ENCODE measurements at regions not wholly inside any gene's neighbourhood (a gene's known extent, or its start where the extent isn't known, plus 50 kb on each side); places are given as distances from the start of the nearest gene placed in this dataset.

- no peaks in the 10 kb centered on the region for H3K79me2 ChIP-seq (ENCODE audit: low read length)
- H3K9me3 ChIP-seq (ENCODE audit: low read length): no peaks in the 10 kb centered on the region
- H3K27me3 ChIP-seq (ENCODE audit: low read length): no peaks in the 10 kb centered on the region
- no peaks in the 10 kb centered on the region for H4K20me1 ChIP-seq (ENCODE audit: insufficient read depth, low read depth, low read length)
- H3K36me3 ChIP-seq (ENCODE audit: insufficient read depth, low read length): no peaks in the 10 kb centered on the region
- H3K9me2 ChIP-seq (replicated peaks; ENCODE audit: insufficient read depth, low read length): no peaks in the 10 kb centered on the region
- no peak overlapping the region for H3K9ac ChIP-seq (ENCODE audit: low read length)
- no peak for DNase-seq
- no peak overlapping the region for H2AFZ ChIP-seq (ENCODE audit: low read length)
- no peaks in the 10 kb centered on the region for H3K4me1 ChIP-seq (ENCODE audit: low read length)
- no peak overlapping the region for H3K4me3 ChIP-seq (ENCODE audit: low read length)
- no peak overlapping the region for H3K27ac ChIP-seq (ENCODE audit: low read length)
- H3K4me2 ChIP-seq (ENCODE audit: low read depth, low read length, poor library complexity, severe bottlenecking): no peak overlapping the region
Measured at GRCh38 chr5:130875656-130876055, 289.4 kb downstream of the HINT1 start.

DNA sequence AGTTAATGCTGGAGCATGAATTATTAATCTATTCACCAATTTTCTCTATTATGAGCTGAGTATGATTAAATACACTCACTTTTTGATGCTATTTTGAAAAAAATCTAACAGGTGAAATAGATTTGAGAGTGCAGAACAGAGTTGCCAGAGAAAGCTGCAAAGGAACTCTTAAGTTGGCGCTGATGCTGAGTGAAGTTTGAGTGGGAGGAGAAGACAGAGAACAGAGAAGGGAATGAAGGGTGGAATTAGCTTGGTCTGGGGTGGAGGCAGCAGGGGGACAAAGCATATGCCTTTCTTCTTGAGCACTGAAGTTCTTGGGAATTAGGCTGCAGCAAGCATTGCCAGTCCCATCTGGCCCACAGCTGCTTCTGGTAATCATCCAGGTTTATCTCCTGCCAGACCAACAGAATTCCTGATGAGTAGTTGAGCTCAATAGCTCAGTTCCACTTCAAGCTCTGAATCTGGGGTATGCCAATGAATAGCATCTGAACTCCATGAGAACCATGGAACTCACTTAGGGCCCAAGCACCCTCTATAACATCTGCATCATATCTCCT, 290.1 kb downstream of the HINT1 start:
- no peak overlapping the region for H3K27ac ChIP-seq (ENCODE audit: low read length)
- no peaks in the 10 kb centered on the region for H3K27me3 ChIP-seq (ENCODE audit: low read length)
- H3K36me3 ChIP-seq (ENCODE audit: insufficient read depth, low read length): no peaks in the 10 kb centered on the region
- H3K9ac ChIP-seq (ENCODE audit: low read length): no peak overlapping the region
- no peak overlapping the region for H3K4me2 ChIP-seq (ENCODE audit: low read depth, low read length, poor library complexity, severe bottlenecking)
- H2AFZ ChIP-seq (ENCODE audit: low read length): no peak overlapping the region
- no peak overlapping the region for H3K4me3 ChIP-seq (ENCODE audit: low read length)
- no peak for DNase-seq
- no peaks in the 10 kb centered on the region for H3K4me1 ChIP-seq (ENCODE audit: low read length)
- H3K9me2 ChIP-seq (replicated peaks; ENCODE audit: insufficient read depth, low read length): no peaks in the 10 kb centered on the region
- no peaks in the 10 kb centered on the region for H3K79me2 ChIP-seq (ENCODE audit: low read length)
- no peaks in the 10 kb centered on the region for H4K20me1 ChIP-seq (ENCODE audit: insufficient read depth, low read depth, low read length)
- H3K9me3 ChIP-seq (ENCODE audit: low read length): no peaks in the 10 kb centered on the region

- Histone ChIP-seq H3K9me2 (replicated peaks; ENCODE audit: insufficient read depth, low read length) (no peaks in the 10 kb centered on the region), H3K9ac (ENCODE audit: low read length) (no peak overlapping the region), H3K4me1 (ENCODE audit: low read length) (no peaks in the 10 kb centered on the region), H4K20me1 (ENCODE audit: insufficient read depth, low read depth, low read length) (no peaks in the 10 kb centered on the region), H3K4me2 (ENCODE audit: low read depth, low read length, poor library complexity, severe bottlenecking) (no peak overlapping the region), H3K4me3 (ENCODE audit: low read length) (no peak overlapping the region), H3K27me3 (ENCODE audit: low read length) (no peaks in the 10 kb centered on the region), H3K36me3 (ENCODE audit: insufficient read depth, low read length) (no peaks in the 10 kb centered on the region), H3K27ac (ENCODE audit: low read length) (no peak overlapping the region), H3K79me2 (ENCODE audit: low read length) (no peaks in the 10 kb centered on the region), H3K9me3 (ENCODE audit: low read length) (no peaks in the 10 kb centered on the region), H2AFZ (ENCODE audit: low read length) (no peak overlapping the region)
- DNase-seq: peak; percentile 80
Measured at GRCh38 chr5:130871346-130872086, 293.5 kb downstream of the HINT1 start.

DNA sequence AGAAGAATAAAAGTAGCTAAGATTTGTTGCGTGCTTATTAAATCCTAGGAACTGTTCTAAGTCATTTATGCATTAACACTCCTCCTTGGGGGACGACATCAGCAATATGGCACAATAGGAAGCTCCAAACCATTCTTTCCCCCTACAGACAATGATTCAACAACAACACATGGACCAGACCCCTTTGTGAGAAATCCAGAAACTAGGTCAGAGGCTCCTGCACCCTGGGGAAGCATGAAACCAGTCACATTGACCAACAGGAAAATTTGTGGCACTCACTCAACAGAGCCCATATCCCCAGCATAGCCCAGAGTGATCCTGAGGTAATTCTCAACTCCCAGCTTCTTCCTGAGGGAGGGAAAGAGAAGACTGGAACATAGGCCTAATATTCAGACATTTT, 294.4 kb downstream of the HINT1 start:
- Histone ChIP-seq H3K27me3 (ENCODE audit: low read length) (no peaks in the 10 kb centered on the region), H3K4me2 (ENCODE audit: low read depth, low read length, poor library complexity, severe bottlenecking) (no peak overlapping the region), H3K9ac (ENCODE audit: low read length) (no peak overlapping the region), H3K9me3 (ENCODE audit: low read length) (no peaks in the 10 kb centered on the region), H3K4me1 (ENCODE audit: low read length) (no peaks in the 10 kb centered on the region), H3K79me2 (ENCODE audit: low read length) (no peaks in the 10 kb centered on the region), H3K27ac (ENCODE audit: low read length) (no peak overlapping the region), H2AFZ (ENCODE audit: low read length) (no peak overlapping the region), H3K4me3 (ENCODE audit: low read length) (no peak overlapping the region), H3K36me3 (ENCODE audit: insufficient read depth, low read length) (no peaks in the 10 kb centered on the region), H4K20me1 (ENCODE audit: insufficient read depth, low read depth, low read length) (no peaks in the 10 kb centered on the region), H3K9me2 (replicated peaks; ENCODE audit: insufficient read depth, low read length) (no peaks in the 10 kb centered on the region)
- no peak for DNase-seq

DNA sequence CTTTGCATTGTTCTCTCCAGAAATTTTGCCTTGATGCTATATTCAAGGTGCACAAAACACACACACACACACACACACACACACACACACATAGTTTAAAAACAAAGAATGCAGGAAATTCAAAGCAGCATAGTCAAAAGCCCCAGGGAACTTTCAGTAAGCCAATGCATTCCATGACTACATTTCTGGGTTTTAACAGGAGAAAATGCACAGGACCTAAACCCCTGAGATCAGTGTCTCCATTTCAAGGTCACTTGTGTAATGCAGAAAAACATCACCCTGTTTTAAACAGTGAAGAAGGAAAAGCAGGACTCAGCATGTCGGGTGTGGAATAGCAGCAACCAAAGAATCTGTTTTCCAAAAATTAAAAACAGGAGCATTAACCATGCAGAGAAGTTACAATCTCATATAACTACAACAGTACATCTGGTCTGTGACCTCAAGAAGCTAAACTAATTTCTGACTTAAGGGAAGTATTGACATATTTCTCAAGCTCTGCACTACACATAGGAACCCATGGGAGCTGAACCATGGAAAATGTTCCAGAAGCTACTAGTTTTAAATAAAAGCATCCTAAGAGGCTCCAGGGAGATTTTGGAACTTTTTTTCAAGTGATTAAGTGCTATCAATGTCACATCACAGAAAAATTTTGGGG, 296.7 kb downstream of the HINT1 start:
- H3K27me3 ChIP-seq (ENCODE audit: low read length): no peaks in the 10 kb centered on the region
- no peaks in the 10 kb centered on the region for H3K79me2 ChIP-seq (ENCODE audit: low read length)
- no peaks in the 10 kb centered on the region for H3K4me1 ChIP-seq (ENCODE audit: low read length)
- H3K9me2 ChIP-seq (replicated peaks; ENCODE audit: insufficient read depth, low read length): no peaks in the 10 kb centered on the region
- no peak overlapping the region for H3K9ac ChIP-seq (ENCODE audit: low read length)
- H2AFZ ChIP-seq (ENCODE audit: low read length): no peak overlapping the region
- no peak for DNase-seq
- H3K4me3 ChIP-seq (ENCODE audit: low read length): no peak overlapping the region
- H3K4me2 ChIP-seq (ENCODE audit: low read depth, low read length, poor library complexity, severe bottlenecking): no peak overlapping the region
- no peaks in the 10 kb centered on the region for H4K20me1 ChIP-seq (ENCODE audit: insufficient read depth, low read depth, low read length)
- no peaks in the 10 kb centered on the region for H3K9me3 ChIP-seq (ENCODE audit: low read length)
- no peaks in the 10 kb centered on the region for H3K36me3 ChIP-seq (ENCODE audit: insufficient read depth, low read length)
- no peak overlapping the region for H3K27ac ChIP-seq (ENCODE audit: low read length)

- DNase-seq: no peak
- Histone ChIP-seq H3K36me3 (ENCODE audit: insufficient read depth, low read length) (no peaks in the 10 kb centered on the region), H3K9me3 (ENCODE audit: low read length) (no peaks in the 10 kb centered on the region), H3K4me3 (ENCODE audit: low read length) (no peak overlapping the region), H3K27ac (ENCODE audit: low read length) (no peak overlapping the region), H3K27me3 (ENCODE audit: low read length) (peaks cover 4% of the 10 kb centered on the region; the same call in 1 of the 2 replicates), H4K20me1 (ENCODE audit: insufficient read depth, low read depth, low read length) (no peaks in the 10 kb centered on the region), H2AFZ (ENCODE audit: low read length) (no peak overlapping the region), H3K4me1 (ENCODE audit: low read length) (peaks cover 8% of the 10 kb centered on the region; the same call in 1 of the 2 replicates), H3K9me2 (replicated peaks; ENCODE audit: insufficient read depth, low read length) (no peaks in the 10 kb centered on the region), H3K9ac (ENCODE audit: low read length) (no peak overlapping the region), H3K4me2 (ENCODE audit: low read depth, low read length, poor library complexity, severe bottlenecking) (no peak overlapping the region), H3K79me2 (ENCODE audit: low read length) (no peaks in the 10 kb centered on the region)
Measured at GRCh38 chr5:130845049-130845765, 319.8 kb downstream of the HINT1 start.

DNA sequence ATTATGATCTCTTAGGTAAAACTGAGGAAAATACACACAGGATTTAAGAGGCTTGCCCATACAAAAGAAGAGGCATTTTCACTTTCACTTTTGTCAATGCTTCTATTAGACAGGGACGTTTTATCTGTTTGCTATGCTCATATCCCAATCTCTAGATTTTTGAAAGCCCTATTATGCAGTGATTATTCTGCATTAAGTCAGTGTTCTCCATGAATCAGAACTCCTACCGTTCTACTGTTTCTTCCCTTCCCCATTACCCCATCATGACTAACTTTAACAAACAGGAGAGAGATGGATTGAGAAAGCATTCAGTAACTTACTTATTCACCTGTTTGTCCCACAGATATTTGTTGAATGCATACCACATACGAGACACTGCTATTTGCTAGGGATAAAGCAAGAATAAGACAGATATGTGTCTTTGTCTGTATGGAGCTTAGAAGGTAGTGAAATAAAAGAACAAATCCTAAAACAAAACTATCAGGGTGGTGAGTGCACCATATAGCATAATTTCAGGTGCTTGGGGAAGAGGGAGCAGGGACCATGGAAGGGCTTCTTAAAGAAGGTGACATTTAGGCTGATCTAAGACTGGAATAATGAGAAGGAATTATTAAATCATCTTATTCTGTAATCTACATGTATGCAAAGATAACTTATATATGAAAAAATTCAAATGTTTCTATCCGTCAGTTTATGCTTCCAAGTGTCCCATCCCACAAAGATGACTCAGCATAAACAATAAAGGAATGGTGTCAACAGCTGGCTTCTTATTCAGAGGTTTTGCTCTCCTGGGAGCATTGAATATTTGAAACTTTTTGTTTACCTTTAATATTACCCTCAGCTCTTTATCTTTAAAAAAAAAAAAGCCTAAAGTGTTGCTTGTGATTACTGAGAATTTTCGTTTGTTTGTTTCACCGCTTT, 328.1 kb downstream of the HINT1 start:
- Histone ChIP-seq H3K27me3 (ENCODE audit: low read length) (no peaks in the 10 kb centered on the region), H3K9me2 (replicated peaks; ENCODE audit: insufficient read depth, low read length) (no peaks in the 10 kb centered on the region), H3K9ac (ENCODE audit: low read length) (peak overlapping the region; percentile 44), H3K36me3 (ENCODE audit: insufficient read depth, low read length) (no peaks in the 10 kb centered on the region), H3K4me1 (ENCODE audit: low read length) (peaks cover 17% of the 10 kb centered on the region), H3K9me3 (ENCODE audit: low read length) (no peaks in the 10 kb centered on the region), H3K4me3 (ENCODE audit: low read length) (peak overlapping the region; percentile 60), H4K20me1 (ENCODE audit: insufficient read depth, low read depth, low read length) (no peaks in the 10 kb centered on the region), H3K79me2 (ENCODE audit: low read length) (no peaks in the 10 kb centered on the region), H2AFZ (ENCODE audit: low read length) (peak overlapping the region; percentile 89), H3K4me2 (ENCODE audit: low read depth, low read length, poor library complexity, severe bottlenecking) (peak overlapping the region; percentile 70), H3K27ac (ENCODE audit: low read length) (no peak overlapping the region)
- DNase-seq: peak; percentile 51

All from Karpas-422 (cell line).